Activated CD8-positive, alpha-beta memory T cell treated with anti-CD3 and anti-CD28 coated beads for 1 hour (primary cell): ENCODE measurements at regions not wholly inside any gene's neighbourhood (a gene's known extent, or its start where the extent isn't known, plus 50 kb on each side); places are given as distances from the start of the nearest gene placed in this dataset.

ENCODE experiments used
- DNase-seq, 2 donors: peaks; one replicate each; pipeline ENCODE4 v3.0.0-alpha.2; 2020; ENCODE audit warnings: low read depth in 1 of 2; ENCODE audit errors: extremely low read depth in 1 of 2

DNA sequence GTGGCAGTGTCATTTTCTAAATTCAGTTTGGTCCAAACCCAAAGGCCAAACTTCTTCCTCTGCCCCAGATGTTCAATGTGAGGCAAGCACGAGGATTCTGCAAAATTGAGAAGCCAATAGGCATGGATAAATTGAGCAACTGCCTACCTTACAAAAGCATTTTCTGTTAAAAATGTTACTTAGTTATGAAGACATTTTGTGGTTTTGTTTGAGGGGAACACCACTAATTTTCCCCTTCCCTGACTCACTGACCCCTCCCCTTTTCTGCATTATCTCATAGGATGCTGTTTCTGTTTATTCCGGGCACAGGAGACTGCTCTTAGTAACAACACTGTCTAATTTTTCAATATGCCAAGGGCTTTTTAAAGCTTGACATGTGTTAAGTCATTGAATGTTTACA lies 462.8 kb downstream of the INSC start:
- no peak for DNase-seq

DNA sequence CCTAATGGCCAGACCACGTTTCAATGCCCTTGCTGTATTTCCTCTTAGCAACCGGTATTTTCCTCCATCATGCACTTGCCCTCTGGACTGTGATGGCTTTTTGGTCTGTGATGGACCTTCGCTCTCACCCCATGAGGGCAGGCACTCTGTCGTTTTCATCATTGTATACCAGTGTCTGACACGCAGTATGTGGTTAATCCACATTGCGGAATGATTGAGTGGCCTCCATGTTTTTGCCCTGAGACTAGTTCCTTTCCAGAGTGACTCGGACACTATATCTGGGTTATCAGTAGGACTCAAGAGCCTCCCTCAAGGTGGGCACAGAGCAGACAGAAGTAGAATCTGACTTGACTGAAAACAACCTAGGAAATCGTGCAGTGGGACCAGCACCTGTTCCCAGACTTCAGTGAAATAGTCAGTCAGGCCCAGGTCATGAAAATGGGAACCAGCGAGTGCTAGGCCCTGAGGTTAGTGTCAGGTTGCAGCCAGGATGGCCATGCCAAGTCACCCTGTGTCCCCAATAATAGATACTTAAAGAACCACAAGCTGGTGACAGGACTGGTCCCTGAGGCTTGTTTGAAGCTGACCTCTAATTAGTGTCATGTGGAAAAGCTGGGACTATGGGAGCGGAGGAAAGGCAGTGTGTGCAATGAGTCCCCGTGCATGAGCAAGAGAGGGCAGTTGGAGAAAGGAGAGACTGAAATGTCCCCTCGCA lies 464.7 kb downstream of the INSC start:
- no peak for DNase-seq

DNA sequence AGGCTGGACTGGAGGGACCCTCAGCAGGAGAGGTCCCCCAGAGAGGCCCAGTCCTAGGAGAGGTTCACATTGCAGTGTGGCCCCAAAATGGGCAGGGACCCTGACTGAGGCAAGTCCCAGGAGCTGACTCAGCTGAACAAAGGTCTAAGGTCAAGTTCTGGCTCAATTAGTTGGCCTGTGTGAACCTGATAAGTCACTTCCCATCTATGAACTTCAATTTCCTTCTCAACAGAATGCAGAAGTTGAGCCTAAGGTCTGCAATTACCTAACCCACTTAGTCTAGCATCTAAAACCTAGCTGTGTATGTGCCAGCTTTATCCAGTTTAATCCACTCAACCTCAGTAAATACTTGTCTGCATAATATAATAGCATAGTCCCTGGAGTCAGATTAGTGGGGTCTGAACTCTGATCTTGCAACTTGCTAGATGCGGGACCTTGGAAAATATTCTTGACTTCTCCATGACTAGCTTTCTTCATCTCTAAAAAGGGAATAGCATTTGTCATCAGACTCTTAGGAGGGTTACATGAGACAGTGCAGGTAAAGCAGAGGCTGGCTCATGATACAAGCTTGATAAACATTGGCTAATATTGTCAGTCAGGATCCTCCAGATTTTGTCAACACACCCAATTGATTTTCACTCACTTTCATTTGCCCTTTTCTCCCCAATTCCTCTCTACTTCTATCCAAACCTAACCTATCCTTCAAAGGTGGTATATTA lies 465.5 kb downstream of the INSC start:
- no peak for DNase-seq

DNA sequence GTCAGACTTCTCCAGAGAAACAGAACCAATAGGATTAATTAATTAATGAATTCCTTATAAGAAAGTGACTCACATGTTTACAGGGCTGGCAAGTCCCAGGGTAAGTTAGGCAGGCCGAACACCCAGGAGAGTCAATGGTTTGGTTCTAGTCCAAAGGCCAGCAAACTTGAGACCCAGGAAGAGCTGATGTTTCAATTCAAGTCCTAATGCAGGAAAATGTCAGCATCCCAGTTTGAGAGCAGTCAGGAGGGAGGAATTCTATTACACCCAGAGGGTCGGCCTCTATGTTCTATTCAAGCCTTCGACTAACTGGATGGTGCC lies 466.0 kb downstream of the INSC start:
- no peak for DNase-seq

DNA sequence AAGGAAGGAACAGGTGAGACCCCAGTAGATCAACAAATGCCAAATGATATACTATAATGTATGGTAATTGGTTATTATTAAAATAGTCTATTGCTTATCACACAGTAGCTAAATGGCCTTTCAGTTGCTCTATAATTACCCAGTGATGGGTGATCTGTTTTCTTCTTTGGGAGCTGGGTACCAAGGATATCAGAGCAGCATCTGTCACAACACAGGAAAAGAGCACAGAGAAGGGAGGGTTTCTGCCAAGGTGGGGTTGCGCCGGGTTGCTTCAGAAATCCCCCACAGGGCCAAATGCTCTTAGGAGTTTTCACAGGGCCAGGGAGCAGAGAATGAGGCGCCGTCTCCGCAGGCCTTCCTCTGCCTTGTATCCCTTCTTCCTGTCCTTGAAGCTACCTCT lies 469.4 kb downstream of the INSC start:
- DNase-seq = no peak

DNA sequence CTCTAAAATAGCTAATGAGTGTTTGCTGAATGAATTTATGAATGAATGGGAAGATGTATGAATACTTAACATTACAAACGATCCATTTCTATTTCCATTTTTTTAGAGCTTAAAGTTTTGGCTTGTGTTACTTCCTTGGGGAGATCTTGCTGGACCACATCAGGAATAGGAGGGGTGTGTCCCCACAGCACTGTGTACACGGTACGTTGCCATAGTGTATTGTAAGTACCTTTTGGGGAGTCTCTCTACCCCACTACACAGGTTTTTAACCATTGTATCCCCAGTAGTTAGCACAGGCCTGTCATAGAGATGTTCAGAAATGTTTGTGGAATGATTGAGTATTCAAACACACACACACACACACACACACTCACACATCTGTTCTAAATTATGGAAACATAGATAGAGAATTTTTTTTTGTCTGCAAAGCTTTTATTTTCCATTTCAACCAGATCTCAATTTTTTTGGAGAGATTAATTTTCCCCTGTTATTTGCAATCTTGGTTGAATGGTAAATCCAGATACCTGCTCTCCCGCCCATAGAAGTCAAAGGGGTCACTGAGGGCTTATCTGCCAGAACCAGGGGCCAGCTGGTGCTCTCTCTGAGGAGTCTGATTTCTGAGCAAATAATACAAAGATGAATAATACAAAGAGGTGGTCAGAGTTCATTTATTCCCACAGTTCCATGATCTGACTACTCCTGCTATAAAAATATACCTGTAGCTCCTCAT lies 471.0 kb downstream of the INSC start:
- DNase-seq = no peak

DNA sequence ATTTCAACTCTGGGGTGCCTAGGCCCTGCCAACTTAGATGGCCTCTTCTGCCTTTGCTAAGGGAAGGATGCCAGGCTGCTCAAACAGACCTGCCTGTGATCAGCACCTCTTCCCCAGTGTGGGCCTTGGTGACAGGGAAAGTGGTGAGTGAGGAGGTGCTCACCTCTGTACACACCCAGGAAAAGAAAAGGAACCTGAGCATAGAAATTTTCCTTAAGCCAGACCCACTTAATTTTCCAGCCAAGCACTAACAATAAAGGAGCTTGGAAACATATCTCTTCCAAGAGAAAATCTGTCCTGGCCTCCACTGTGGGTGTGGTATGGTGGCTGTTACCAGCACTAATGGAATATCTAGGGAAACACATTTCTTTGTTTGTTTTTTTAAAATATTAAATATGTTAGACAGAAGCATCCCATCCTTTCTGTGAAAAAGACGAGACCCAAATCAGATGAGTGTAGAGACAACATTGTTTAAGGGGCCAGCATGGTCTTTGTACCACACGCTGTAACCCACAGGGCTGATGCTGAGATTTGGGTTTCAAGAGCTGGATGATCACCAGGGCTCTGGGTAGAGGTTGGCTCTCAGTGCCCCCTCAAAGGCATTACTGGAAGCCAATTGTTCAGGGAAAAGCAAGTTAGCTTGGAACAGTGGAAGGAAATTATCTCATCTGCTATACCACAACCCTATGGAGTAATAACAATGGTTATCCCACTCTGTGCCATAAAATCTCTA lies 472.2 kb downstream of the INSC start:
- DNase-seq = no peak

DNA sequence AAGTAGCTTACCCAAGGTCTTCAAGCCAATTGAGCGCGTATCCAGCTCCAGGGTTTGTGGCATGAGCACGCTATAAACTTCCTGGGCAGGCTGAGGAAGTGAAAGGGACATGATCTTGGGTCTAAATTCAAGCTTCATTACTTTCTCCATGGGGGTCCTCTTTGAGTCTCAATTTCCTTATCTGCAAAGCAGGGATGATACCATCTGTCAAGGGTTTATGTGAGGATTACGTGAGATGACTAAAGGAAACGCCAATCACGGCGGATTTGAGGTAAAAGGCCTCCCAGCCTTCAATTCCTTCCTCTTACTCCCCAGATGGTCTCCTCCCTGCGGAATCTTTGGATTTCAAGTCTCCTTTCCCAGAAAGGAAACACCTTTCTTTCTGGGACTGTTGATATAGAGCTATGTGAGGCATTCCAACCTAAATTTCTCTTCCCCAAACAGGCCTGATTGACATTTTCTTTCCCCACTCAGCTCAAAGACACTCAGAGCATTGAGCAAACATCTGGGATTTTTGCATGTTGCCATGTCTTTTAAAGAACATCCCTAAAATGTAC lies 474.4 kb downstream of the INSC start:
- DNase-seq = no peak

DNA sequence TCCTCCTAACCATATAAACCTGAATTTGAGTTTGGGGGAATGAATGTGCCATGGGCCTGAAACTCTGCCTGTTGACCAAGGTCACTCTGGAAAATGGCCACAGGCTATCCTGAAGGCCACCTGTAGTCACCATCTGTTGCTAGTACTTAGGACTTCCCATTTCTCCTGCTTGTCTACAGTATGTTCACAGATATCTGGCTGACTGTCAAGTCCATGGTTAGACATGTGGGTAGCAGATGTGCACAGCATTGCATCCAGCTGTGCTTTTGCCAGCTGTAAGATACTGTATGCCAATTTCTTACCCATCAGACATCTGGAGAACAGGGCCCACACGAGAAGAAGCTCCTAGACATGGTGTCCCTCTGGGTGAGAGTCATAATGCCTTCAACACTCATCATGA lies 475.4 kb downstream of the INSC start:
- DNase-seq = no peak

DNA sequence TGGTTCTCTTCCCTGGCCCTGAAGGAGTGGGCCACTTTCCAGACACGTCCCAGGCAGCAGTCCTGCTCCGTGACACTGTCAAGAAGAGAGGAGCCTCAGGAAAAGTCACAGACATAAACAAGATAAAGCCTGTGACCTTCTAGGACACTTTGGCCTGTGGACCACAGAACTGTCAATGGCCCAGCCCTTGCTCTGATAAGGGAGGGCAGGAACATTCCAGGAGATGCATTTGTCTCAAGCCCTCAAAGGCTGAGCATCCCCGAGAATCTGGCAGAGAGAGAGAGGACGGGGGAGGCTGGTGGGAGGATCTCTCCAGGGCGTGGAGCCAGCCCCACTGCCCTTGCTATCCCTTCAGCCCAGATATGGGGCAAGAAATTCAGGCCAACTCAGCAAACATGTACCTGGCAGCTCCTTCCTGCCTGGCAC lies 476.4 kb downstream of the INSC start:
- no peak for DNase-seq

DNA sequence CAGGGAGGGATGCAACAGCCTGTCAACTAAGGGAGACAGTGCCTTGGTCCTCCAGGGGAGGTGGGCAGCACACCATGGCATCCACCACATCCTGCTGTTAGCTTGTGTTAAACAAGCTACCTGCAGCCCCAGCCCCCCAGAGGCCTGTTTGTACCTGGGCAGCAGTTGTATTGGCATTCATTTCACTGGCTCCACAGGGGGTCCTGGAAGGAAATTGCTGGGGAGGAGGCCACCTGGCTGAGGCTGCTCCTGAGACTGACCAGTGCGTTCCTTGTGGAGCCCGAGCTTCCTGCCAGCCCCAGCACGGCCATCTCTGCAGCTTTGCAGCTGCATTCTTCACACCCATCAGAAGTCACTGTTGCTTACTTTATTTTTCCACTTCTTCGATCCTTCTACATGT lies 479.9 kb downstream of the INSC start:
- no peak for DNase-seq

DNA sequence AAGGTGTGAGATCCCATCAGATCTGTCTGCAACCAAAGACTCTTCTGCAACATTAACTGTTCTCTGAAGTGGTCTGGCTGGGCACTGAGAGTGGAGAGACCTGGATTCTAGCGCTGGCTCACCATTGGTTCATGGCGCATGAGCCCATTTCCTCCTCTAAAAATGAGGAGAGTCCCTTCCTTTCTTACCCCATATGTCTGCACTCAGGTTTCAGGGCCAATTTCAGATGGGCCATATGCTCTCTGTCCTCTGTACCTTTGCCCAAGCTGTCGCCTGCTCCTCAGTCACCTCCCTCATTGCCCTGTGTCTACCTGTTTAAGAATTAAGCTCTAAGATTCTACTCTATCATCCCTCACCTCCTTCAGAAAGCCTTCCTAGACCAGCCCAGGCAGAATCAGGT lies 484.7 kb downstream of the INSC start:
- DNase-seq = no peak

DNA sequence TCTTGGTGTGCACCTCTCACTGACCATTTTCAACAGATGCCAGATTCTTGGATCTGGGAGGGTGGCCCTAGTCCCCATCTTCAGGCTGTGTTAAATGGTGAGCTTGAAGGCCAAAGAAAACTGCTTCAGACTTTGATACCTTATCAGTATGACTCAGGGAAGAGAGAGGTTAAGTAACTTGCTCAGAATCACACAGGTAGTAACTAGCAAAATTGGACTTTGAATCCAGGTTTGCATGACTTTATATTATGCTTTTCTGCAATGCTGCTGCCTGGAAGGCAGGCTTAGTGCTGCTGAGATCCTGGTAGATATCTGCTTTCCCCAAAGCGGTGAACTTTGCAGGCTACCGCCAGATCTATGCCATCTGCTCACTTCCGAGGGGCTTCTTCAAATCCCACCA lies 487.3 kb downstream of the INSC start:
- DNase-seq = no peak

DNA sequence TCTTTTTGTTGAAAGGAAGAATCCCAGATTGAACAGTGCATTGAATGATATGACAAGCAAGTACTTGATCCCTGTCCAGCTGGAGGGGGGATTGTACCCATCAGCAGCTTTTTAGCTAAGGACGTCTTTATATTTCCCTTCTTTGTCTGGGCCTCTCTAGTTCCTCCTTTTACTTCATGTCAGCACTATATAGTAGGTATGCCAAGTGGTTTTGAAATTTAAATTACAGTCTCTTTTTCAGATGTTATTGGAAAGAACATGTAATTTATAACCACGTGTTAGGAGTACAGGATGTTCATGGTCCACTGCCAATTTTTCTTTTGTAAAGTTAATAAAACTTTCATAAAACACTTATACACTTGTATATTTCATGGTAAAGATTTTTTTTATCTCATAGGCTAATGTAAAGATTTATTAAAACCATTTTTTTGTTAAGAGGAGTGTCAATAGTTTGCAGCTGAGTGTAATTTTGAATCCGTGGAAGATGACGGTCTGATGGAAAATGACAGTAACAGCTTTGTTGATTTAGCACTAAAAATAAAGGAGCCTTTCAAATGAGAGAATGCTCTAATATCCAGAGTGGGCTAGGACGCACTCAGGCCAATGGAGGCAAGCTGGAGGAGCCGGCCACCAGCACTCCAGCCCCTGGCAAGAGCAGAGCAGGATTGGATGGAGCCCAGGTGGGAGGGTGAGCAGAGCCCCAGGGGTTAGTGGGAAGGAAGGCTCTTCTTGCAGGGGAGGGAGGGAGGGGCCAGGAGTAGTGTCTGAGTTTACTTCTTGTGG lies 488.3 kb downstream of the INSC start:
- DNase-seq = no peak

DNA sequence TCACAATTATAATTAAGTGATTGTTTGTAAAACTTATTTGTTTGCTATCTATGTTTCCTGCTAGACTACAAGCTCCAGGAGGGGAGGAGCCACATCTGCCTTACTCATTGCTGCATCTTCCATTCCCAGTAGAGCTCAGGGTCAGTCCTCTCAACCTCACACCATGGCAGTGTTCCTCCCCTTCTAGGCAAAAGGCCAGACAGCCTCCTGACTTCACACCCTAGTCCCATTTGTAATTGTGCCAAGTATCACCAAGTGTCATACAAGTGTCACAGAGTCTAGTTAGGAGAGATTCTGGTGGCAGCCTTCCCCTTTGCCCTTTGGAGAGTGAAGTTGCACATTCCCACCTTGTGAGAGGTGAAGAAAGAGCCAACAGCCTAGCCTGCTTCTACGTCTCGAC lies 490.4 kb downstream of the INSC start:
- no peak for DNase-seq

DNA sequence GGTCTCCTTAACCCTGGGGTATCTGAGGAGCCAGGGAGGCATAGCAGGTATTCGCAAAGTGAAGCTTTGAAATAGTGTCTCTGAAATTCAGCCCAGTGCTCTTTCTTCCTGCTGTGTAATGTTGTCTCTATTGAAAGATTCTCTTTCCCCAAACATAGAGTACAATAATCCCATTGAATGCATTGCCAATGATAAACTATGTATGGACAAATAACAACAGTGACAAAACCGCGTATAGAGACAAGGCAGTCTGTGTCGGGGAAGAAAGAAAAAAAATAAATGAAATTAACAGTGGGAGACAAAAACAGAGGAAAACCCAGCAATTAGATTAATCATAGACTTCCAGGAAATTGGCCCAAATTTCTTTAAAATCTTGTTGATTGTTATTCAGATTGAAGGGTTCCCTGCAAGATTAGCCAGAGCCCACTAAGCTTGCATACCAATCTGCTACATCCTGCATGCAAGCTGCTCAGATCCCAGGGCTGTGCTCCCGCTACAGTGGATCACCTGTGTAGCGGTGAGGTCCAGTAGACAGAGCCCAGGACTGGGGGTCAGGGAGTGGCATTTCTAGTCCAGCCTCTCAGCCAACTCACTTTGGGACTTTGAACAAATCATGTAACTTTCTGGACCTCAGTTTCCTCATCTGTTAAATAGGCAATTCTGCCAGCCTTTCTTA lies 492.8 kb downstream of the INSC start:
- no peak for DNase-seq

DNA sequence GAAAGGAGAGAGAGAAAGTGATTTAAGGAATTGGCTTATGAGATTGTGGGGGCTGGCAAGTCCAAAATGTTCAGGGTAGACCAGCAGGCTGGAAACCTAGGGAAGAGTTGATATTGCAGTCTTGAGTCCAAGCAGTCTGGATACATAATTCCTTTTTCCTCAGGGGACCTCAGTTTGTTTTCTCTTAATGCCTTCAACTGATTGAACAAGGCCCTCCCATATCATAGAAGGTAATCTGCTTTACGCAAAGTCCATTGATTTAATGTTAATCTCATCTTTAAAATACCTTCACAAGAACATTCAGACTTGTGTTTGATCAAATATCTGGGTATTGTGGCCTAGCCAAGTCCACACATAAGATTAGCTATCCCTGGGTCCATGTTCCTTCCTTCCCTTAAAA lies 494.7 kb downstream of the INSC start:
- DNase-seq = no peak

DNA sequence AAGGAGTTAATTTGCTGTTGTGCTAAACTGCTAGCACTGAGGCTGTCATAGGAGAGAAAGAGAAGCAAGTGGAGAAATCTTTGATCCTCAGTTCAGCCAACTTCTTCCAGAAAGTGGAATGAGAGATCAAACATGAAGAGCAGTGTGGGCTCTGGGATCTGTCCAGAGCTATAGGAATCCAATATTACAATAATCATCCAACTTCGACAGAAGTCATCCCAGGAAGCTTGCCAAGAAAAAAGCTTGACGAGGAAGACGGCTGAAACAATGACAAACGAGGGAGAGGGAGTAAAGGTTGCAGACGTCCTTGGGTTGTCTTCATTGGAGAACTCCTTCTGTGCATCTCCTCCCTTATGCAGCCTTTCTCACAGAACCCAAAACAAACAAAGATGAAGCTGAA lies 496.2 kb downstream of the INSC start:
- no peak for DNase-seq

DNA sequence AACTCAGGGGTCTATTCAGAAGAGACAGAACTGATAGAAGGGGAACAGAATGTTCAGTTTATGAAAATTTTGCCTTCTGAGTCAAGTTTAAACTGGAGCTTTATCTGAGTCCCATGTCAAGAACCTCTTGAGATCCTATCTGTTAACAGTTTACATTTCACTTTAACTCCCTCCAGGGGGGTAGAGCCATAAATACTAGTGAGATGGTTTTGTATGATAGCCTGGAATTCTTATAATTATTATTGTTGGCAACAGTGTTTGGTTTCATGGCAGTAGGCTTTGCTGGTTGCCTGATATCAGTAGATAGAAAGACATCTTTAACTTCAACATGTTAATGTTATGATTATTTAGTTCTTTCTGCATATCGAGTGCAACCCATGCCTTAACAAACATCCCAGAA lies 498.5 kb downstream of the INSC start:
- no peak for DNase-seq

DNA sequence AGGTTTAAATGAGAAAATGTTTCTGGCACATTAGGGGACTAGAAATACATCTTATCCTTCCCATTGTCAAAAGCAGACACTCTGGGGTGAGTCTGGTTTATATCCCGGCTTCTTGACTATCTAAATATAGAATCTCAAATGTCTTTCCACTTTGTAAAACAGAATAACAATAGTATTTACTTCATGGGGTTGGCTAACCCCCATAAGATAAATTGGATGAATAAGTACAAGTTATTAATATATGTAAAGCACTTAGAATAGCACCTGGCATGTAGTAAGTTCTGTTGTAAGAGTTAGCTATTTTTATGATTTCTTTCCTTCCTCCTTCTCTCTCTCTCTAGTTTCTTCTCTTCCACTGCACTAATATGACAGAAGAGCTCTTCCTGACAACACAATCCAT lies 499.1 kb downstream of the INSC start:
- no peak for DNase-seq
